ENCODE measurements at regions not wholly inside any gene's neighbourhood (a gene's known extent, or its start where the extent isn't known, plus 50 kb on each side); places are given as distances from the start of the nearest gene placed in this dataset.

- peak; percentile 66 for TF ChIP-seq PPARG (CRISPR knock-in tag; conservative IDR thresholded peaks at IDR 0.05)
- TF ChIP-seq ZNF570 (CRISPR knock-in tag; IDR thresholded peaks at IDR 0.05; ENCODE audit: borderline replicate concordance) = no peak
- TF ChIP-seq ZBTB3 (CRISPR knock-in tag; IDR thresholded peaks at IDR 0.05; ENCODE audit: borderline replicate concordance, low read depth) = no peak
- no peak for TF ChIP-seq ZNF816 (CRISPR knock-in tag; IDR thresholded peaks at IDR 0.05; ENCODE audit: borderline replicate concordance)
- no peak for TF ChIP-seq ZNF737 (CRISPR knock-in tag; IDR thresholded peaks at IDR 0.05; ENCODE audit: borderline replicate concordance)
- no peak for TF ChIP-seq ZNF101 (CRISPR knock-in tag; IDR thresholded peaks at IDR 0.05; ENCODE audit: borderline replicate concordance, low read depth)
- TF ChIP-seq BATF2 (CRISPR knock-in tag; IDR thresholded peaks at IDR 0.05) = no peak
- TF ChIP-seq, protein P1, sequence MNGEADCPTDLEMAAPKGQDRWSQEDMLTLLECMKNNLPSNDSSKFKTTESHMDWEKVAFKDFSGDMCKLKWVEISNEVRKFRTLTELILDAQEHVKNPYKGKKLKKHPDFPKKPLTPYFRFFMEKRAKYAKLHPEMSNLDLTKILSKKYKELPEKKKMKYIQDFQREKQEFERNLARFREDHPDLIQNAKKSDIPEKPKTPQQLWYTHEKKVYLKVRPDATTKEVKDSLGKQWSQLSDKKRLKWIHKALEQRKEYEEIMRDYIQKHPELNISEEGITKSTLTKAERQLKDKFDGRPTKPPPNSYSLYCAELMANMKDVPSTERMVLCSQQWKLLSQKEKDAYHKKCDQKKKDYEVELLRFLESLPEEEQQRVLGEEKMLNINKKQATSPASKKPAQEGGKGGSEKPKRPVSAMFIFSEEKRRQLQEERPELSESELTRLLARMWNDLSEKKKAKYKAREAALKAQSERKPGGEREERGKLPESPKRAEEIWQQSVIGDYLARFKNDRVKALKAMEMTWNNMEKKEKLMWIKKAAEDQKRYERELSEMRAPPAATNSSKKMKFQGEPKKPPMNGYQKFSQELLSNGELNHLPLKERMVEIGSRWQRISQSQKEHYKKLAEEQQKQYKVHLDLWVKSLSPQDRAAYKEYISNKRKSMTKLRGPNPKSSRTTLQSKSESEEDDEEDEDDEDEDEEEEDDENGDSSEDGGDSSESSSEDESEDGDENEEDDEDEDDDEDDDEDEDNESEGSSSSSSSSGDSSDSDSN (CRISPR knock-in tag; IDR thresholded peaks at IDR 0.05) = peak; percentile 52; the same call in 1 of the 2 replicates
- TF ChIP-seq MYC (CRISPR knock-in tag; IDR thresholded peaks at IDR 0.05; ENCODE audit: borderline replicate concordance) = peak; percentile 51; the same call in 1 of the 2 replicates
- TF ChIP-seq ZKSCAN1 (IDR thresholded peaks at IDR 0.05; ENCODE audit: low read length) = no peak
- TF ChIP-seq ARID2 (CRISPR knock-in tag; IDR thresholded peaks at IDR 0.05; ENCODE audit: borderline replicate concordance) = no peak
- TF ChIP-seq PREB (CRISPR knock-in tag; IDR thresholded peaks at IDR 0.05) = no peak
- TF ChIP-seq ZNF331 (CRISPR knock-in tag; IDR thresholded peaks at IDR 0.05) = no peak
- TF ChIP-seq ZBTB43 (CRISPR knock-in tag; conservative IDR thresholded peaks at IDR 0.05) = no peak
- no peak for TF ChIP-seq TEAD2 (CRISPR knock-in tag; IDR thresholded peaks at IDR 0.05)
- TF ChIP-seq ZNF850 (CRISPR knock-in tag; conservative IDR thresholded peaks at IDR 0.05) = no peak
- TF ChIP-seq MBNL3 (CRISPR knock-in tag; conservative IDR thresholded peaks at IDR 0.05) = no peak
- 0 out of 2 replicates have a peak, but pooled peaks have one; percentile 7 for TF ChIP-seq HDAC2 (CRISPR knock-in tag; IDR thresholded peaks at IDR 0.05)
- no peak for TF ChIP-seq MEF2D (CRISPR knock-in tag; IDR thresholded peaks at IDR 0.05)
- peak; percentile 52; the same call in 1 of the 2 replicates for TF ChIP-seq ZNF501 (CRISPR knock-in tag; IDR thresholded peaks at IDR 0.05)
- TF ChIP-seq NONO (IDR thresholded peaks at IDR 0.05) = no peak
- peak; percentile 33; the same call in 1 of the 2 replicates for TF ChIP-seq NONO (CRISPR knock-in tag; conservative IDR thresholded peaks at IDR 0.05)
Observed at GRCh38 chrX:46446727-46447378, 98.4 kb downstream of the ZNF674 start (continued).
